SK-N-SH (cell line): ENCODE measurements at regions not wholly inside any gene's neighbourhood (a gene's known extent, or its start where the extent isn't known, plus 50 kb on each side); places are given as distances from the start of the nearest gene placed in this dataset.

ENCODE experiments used
- CTCF ChIA-PET: fragments of 300-600, 350-600 bp; formaldehyde crosslinking; extraction: SDS; loops from one replicate; lab custom pipeline; 2021; lab: Yijun Ruan, JAX
- POLR2A ChIA-PET: fragments of 350-600 bp; sonication (Branson Sonifier 250); formaldehyde crosslinking; extraction: SDS; loops from one replicate; lab custom pipeline; 2020; ENCODE audit warnings: antibody characterized with exemption, inconsistent platforms; lab: Yijun Ruan, JAX
- DNase-seq: peaks from one replicate; pipeline ENCODE4 v3.0.0; 2012
- H2AFZ ChIP-seq: fragments of 200-600 bp; sonication (generic); 2 replicates; pipeline ENCODE4 v1.8.1; 2016; ENCODE audit warnings: antibody characterized with exemption, mild to moderate bottlenecking, low read depth
- H3F3A ChIP-seq: fragments of 200-600 bp; sonication (generic); replicated peaks from 2 replicates; pipeline ENCODE3; 2016; ENCODE audit warnings: antibody characterized with exemption, mild to moderate bottlenecking; ENCODE audit not compliant: insufficient read depth
- H3K27ac ChIP-seq, 2 experiments: fragments of 200-500 bp in 1 of 2; fragments of 200-600 bp in 1 of 2; sonication (Bioruptor generic) in 1 of 2; sonication (generic), shearing (Covaris generic) in 1 of 2; 2 replicates each; pipeline versions ENCODE4 v1.5.1 to v1.6.1; 2014 to 2016; ENCODE audit warnings: low read depth in 2 of 2, inconsistent platforms in 1 of 2, low read length in 1 of 2, mild to moderate bottlenecking in 1 of 2, mixed read lengths in 1 of 2
- H3K27me3 ChIP-seq: fragments of 200-600 bp; sonication (generic), shearing (Covaris generic); 2 replicates; pipeline ENCODE4 v1.6.1; 2016; ENCODE audit warnings: mixed run types; ENCODE audit not compliant: insufficient read depth
- H3K36me3 ChIP-seq, 2 experiments: fragments of 200-500 bp in 1 of 2; fragments of 200-600 bp in 1 of 2; sonication (Bioruptor generic) in 1 of 2; sonication (generic) in 1 of 2; replicated peaks in 1 of 2; 2 replicates each; pipeline versions ENCODE3 to v1.5.1; 2014 to 2016; ENCODE audit warnings: low read length in 1 of 2, mild to moderate bottlenecking in 1 of 2; ENCODE audit not compliant: insufficient read depth in 2 of 2, control insufficient read depth in 1 of 2
- H3K4me1 ChIP-seq, 2 experiments: fragments of 200-500 bp in 1 of 2; fragments of 200-600 bp in 1 of 2; sonication (Bioruptor generic) in 1 of 2; sonication (generic), shearing (Covaris generic) in 1 of 2; 2 replicates each; pipeline versions ENCODE4 v1.5.1 to v1.6.1; 2014 to 2016; ENCODE audit warnings: low read depth in 1 of 2, low read length in 1 of 2, mixed run types in 1 of 2; ENCODE audit not compliant: insufficient read depth in 2 of 2, control insufficient read depth in 1 of 2
- H3K4me2 ChIP-seq: fragments of 200-600 bp; sonication (generic), shearing (Covaris generic); 2 replicates; pipeline ENCODE4 v1.6.1; 2017; ENCODE audit warnings: mixed run types
- H3K4me3 ChIP-seq, 2 experiments: fragments of 200-500 bp in 1 of 2; fragments of 200-600 bp in 1 of 2; sonication (Bioruptor generic) in 1 of 2; sonication (generic), shearing (Covaris generic) in 1 of 2; 2 replicates each; pipeline versions ENCODE4 v1.5.1 to v1.8.1; 2014 to 2016; ENCODE audit warnings: low read depth in 2 of 2, inconsistent platforms in 1 of 2, low read length in 1 of 2, mild to moderate bottlenecking in 1 of 2, mixed read lengths in 1 of 2, moderate library complexity in 1 of 2
- H3K79me2 ChIP-seq: fragments of 200-600 bp; sonication (generic); 2 replicates; pipeline ENCODE4 v1.8.1; 2017; ENCODE audit warnings: mild to moderate bottlenecking; ENCODE audit not compliant: insufficient read depth
- H3K9ac ChIP-seq: fragments of 200-600 bp; sonication (generic); 2 replicates; pipeline ENCODE4 v1.6.1; 2017; ENCODE audit warnings: mixed run types
- H3K9me2 ChIP-seq: fragments of 200-600 bp; sonication (generic); 2 replicates; pipeline ENCODE4 v1.6.1; 2017; ENCODE audit warnings: mixed run types
- H3K9me3 ChIP-seq: fragments of 200-600 bp; sonication (generic); 2 replicates; pipeline ENCODE4 v1.6.1; 2017; ENCODE audit warnings: mixed run types, mild to moderate bottlenecking, moderate library complexity
- H4K20me1 ChIP-seq: fragments of 200-600 bp; sonication (generic); 2 replicates; pipeline ENCODE4 v1.6.1; 2017; ENCODE audit warnings: mild to moderate bottlenecking, mixed run types; ENCODE audit not compliant: insufficient read depth
- CHD2 ChIP-seq: fragments of 150-350 bp; IDR thresholded peaks from 2 replicates; pipeline ENCODE4 v1.6.1; 2018; ENCODE audit warnings: low read length; ENCODE audit not compliant: partially characterized antibody
- CTCF ChIP-seq: fragments of 200-600 bp; sonication (generic); IDR thresholded peaks from 2 replicates; pipeline ENCODE4 v1.6.1; 2017; ENCODE audit warnings: antibody characterized with exemption, mild to moderate bottlenecking, moderate library complexity
- ELF1 ChIP-seq: IDR thresholded peaks from 2 replicates; pipeline ENCODE4 v1.4.0; 2012
- FOSL2 ChIP-seq: IDR thresholded peaks from 2 replicates; pipeline ENCODE4 v1.4.0; 2012; ENCODE audit warnings: low read depth, mild to moderate bottlenecking, moderate library complexity, borderline replicate concordance
- FOXM1 ChIP-seq: IDR thresholded peaks from 2 replicates; pipeline ENCODE4 v1.4.0; 2012; ENCODE audit warnings: low read depth, mild to moderate bottlenecking
- GABPA ChIP-seq: IDR thresholded peaks from 2 replicates; pipeline ENCODE4 v1.4.0; 2012; ENCODE audit warnings: low read depth, mild to moderate bottlenecking
- MEF2A ChIP-seq: IDR thresholded peaks from 2 replicates; pipeline ENCODE4 v1.4.0; 2012; ENCODE audit warnings: low read depth, borderline replicate concordance
- MXI1 ChIP-seq: IDR thresholded peaks from 2 replicates; pipeline ENCODE4 v1.6.1; 2012; ENCODE audit warnings: mild to moderate bottlenecking, low read depth, low read length, improper control_type of control experiment
- NRF1 ChIP-seq: IDR thresholded peaks from 2 replicates; pipeline ENCODE4 v1.6.1; 2012; ENCODE audit warnings: low read depth, mild to moderate bottlenecking, low read length
- PBX3 ChIP-seq: IDR thresholded peaks from 2 replicates; pipeline ENCODE4; 2012
- RXRA ChIP-seq: IDR thresholded peaks from 2 replicates; pipeline ENCODE4 v1.4.0; 2012; ENCODE audit warnings: low read depth, mild to moderate bottlenecking, borderline replicate concordance
- TAF1 ChIP-seq: IDR thresholded peaks from 2 replicates; pipeline ENCODE4 v1.6.1; 2012; ENCODE audit warnings: low read depth, mild to moderate bottlenecking, low read length, moderate library complexity, borderline replicate concordance
- TEAD4 ChIP-seq: IDR thresholded peaks from 2 replicates; pipeline ENCODE4 v1.4.0; 2012; ENCODE audit warnings: mild to moderate bottlenecking, borderline replicate concordance; ENCODE audit not compliant: insufficient read depth
- USF1 ChIP-seq: IDR thresholded peaks from 2 replicates; pipeline ENCODE4 v1.4.0; 2012; ENCODE audit warnings: low read depth, borderline replicate concordance
- YY1 ChIP-seq: IDR thresholded peaks from 2 replicates; pipeline ENCODE4 v1.4.0; 2012; ENCODE audit warnings: low read depth, mild to moderate bottlenecking
- WGBS: methylation state at CpG from one replicate; pipeline ENCODE4 v1.1.6; 2017; ENCODE audit warnings: low lambda C conversion rate; 5-methylcytosine and 5-hydroxymethylcytosine counted together

- POLR2A ChIA-PET, result no interaction called here
- Histone ChIP-seq H2AFZ (no peak overlapping the region), H3F3A (peaks cover 11% of the 10 kb centered on the region), H3K9ac (no peak overlapping the region)
- 87% methylated on average over 8 of the region's 8 CpGs for WGBS
- TF ChIP-seq GABPA (no peak), FOSL2 (no peak), USF1 (no peak), CTCF (no peak), MXI1 (no peak), YY1 (no peak), FOXM1 (no peak), MEF2A (no peak), RXRA (no peak), TEAD4 (no peak), NRF1 (no peak), ELF1 (no peak)
- TF ChIP-seq, all 33 proteins: peak for 0
- CTCF ChIA-PET, result interaction anchor here (0.7 to 1.1 kb wide), 3 partner anchors 10 to 28 kb away, joined by 3 read pairs; no protein-coding TSS in a partner anchor
- H3K27me3 ChIP-seq, result no peaks in the 10 kb centered on the region
- H3K9me3 ChIP-seq, result no peaks in the 10 kb centered on the region
- H3K9me2 ChIP-seq, result no peaks in the 10 kb centered on the region
- H4K20me1 ChIP-seq, result no peaks in the 10 kb centered on the region
- H3K27ac ChIP-seq, result no peak overlapping the region
- H3K79me2 ChIP-seq, result peaks cover 44% of the 10 kb centered on the region; the same call in 1 of the 2 replicates
- H3K4me3 ChIP-seq, result no peak overlapping the region
- H3K4me2 ChIP-seq, result no peak overlapping the region
- no peak for DNase-seq
- H3K4me1 ChIP-seq, result peaks cover 0 to 6% of the 10 kb centered on the region in 2 experiments; a peak in 3 of 4 replicates
- H3K36me3 ChIP-seq, result no peaks in the 10 kb centered on the region
These were observed 488.0 kb upstream of the RGS6 start for GRCh38 chr14:71444030-71444822.

- no peak for DNase-seq
- 91% methylated on average over 2 of the region's 2 CpGs for WGBS
- no peak for TF ChIP-seq PBX3
- TF ChIP-seq TAF1, result no peak
- TF ChIP-seq YY1, result no peak
- no peak for TF ChIP-seq CHD2
- TF ChIP-seq MXI1, result no peak
- peaks cover 7% of the 10 kb centered on the region for H3F3A ChIP-seq
- H3K9me2 ChIP-seq, result no peaks in the 10 kb centered on the region
- H3K4me1 ChIP-seq, result no peaks in the 10 kb centered on the region; a peak in 1 of 4 replicates
- ChIA-PET CTCF (interaction anchor here (0.9 kb wide), 1 partner anchor 27 kb away, joined by 3 read pairs; no protein-coding TSS in a partner anchor), POLR2A (interaction anchor here (1.2 kb wide), 1 partner anchor 20 kb away, joined by 3 read pairs; no protein-coding TSS in a partner anchor)
- peaks cover 33% of the 10 kb centered on the region for H3K79me2 ChIP-seq
- no peaks in the 10 kb centered on the region for H3K27me3 ChIP-seq
- no peak overlapping the region for H3K9ac ChIP-seq
- H3K4me3 ChIP-seq, result no peak overlapping the region
- H3K36me3 ChIP-seq, result peaks cover 0 to 10% of the 10 kb centered on the region in 2 experiments
- no peak overlapping the region for H3K27ac ChIP-seq
- no peak overlapping the region for H2AFZ ChIP-seq
- H4K20me1 ChIP-seq, result no peaks in the 10 kb centered on the region
- H3K4me2 ChIP-seq, result no peak overlapping the region
- no peaks in the 10 kb centered on the region for H3K9me3 ChIP-seq
These were observed 483.6 kb upstream of the RGS6 start for GRCh38 chr14:71448431-71449315.
